Inflammatory macrophage (primary cell): ENCODE measurements at regions not wholly inside any gene's neighbourhood (a gene's known extent, or its start where the extent isn't known, plus 50 kb on each side); places are given as distances from the start of the nearest gene placed in this dataset.
"Not testable (repeated sequence)": the region's sequence is repeated elsewhere in the genome, so short reads cannot be mapped to it uniquely, and the experiment has no call there.

Source experiments
- DNase-seq, 2 donors: peaks; one replicate each; pipeline ENCODE4 v3.0.0-alpha.2; 2020 to 2022

GRCh38 chr16:18148132-18148531 is 188.4 kb downstream of the NPIPA8 start:
- DNase-seq, result not testable (repeated sequence)

- DNase-seq, result not testable (repeated sequence)
Measured at GRCh38 chr16:18146601-18147142, 189.9 kb downstream of the NPIPA8 start.

DNA sequence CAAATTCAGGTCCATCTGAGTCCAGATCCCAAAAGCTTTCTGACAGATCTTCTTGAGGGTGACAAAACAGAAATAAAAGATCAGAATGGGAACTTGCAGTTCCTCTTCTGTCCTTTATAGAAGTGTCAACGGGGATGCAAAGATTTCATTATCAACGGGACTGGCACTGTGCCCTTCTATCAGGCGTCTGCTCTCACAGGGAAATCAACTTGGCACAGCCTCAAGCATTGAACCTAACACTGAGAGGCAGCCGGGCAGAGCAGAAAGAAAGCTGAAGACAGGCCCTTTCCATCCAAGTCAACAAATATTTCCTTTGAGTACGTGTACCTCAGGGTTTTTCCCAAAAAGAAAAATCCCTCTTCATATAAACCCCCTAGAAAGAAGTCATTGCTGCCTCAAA is 194.5 kb downstream of the NPIPA8 start:
- not testable (repeated sequence) for DNase-seq

GRCh38 chr16:18136288-18136687 is 200.2 kb downstream of the NPIPA8 start:
- DNase-seq, result not testable (repeated sequence)

- not testable (repeated sequence) for DNase-seq
Measured at GRCh38 chr16:18135024-18135423, 201.5 kb downstream of the NPIPA8 start.

GRCh38 chr16:18131587-18131986 is 204.9 kb downstream of the NPIPA8 start:
- not testable (repeated sequence) for DNase-seq

GRCh38 chr16:18130478-18131120 is 205.9 kb downstream of the NPIPA8 start:
- DNase-seq, result not testable (repeated sequence)

DNA sequence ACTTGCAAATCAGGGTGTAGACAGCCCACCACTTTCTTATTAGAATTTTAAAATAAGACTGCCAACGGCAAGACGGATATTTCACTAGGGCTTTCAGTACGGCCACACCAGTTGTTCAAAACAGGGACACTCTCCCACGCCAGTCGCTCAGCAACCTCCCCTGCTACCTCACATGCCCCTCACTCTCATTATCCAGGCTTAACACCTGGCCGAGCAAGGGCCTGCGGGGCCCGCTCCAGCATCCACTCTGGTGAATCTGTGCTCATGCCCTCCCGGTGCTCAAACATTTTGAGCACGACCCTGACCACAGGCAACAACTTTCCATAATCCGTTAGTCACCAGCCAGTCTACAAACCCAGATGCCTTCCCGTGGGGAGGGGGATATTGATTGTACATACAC is 209.5 kb downstream of the NPIPA8 start:
- not testable (repeated sequence) for DNase-seq

GRCh38 chr16:18119092-18119491 is 217.4 kb downstream of the NPIPA8 start:
- not testable (repeated sequence) for DNase-seq

DNA sequence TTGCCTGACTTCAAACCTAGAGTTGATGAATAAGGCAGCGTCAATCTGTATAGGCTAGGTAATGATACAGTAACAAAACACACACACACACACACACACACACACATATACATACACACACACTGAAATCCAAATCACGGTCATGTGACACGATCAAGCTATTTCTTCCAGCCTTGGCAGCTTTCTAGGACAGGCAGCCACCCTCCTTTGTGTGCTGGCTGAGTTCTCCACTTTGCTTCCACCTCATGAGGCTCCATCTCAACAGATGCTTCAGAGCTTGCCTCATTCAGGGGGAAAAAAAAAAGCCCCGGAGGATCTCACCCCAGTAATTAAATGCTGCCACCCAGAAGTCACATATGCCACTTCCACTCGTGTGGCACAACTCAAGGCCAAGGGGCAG is 217.9 kb downstream of the NPIPA8 start:
- not testable (repeated sequence) for DNase-seq

- not testable (repeated sequence) for DNase-seq
Measured at GRCh38 chr16:18118071-18118470, 218.5 kb downstream of the NPIPA8 start.

DNA sequence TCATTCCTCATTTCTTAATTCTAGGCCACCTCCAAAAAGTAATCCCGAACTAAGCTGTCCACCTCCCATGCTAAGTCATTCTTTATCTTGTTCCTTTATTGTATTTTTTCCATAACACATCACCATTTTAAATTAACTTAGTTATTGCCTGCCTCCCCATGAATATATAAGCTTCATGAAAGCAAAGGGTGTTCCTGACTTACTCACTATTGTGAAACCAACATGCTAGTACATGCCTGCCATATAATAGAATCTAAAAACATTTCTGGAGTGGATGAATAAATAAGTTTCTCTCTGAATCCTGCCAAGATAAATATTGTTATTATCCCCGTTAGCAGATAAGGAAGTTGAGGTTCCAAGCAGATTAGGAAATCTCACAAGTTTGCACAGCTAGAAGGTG is 232.1 kb downstream of the NPIPA8 start:
- DNase-seq, result not testable (repeated sequence)

- not testable (repeated sequence) for DNase-seq
Measured at GRCh38 chr16:18101077-18101476, 235.5 kb downstream of the NPIPA8 start.

DNA sequence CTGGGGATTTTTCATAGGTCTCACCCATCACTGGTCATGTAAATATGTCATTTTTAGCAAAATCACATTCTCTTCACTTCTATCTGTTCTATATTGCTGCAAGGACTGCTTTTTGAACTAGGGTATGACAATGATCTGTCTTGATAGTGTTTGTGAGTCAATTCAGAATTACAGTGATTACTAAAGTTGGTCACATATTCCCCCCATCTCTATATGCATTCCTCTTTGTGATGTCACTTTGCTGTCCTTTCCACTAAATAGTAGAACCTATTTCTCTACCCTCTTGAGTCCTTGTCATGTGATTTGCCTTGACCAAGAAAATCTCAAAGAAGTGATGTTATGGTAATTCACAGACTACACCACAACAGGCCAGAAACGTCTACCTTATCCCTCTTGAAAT is 243.9 kb downstream of the NPIPA8 start:
- DNase-seq, result not testable (repeated sequence)

DNA sequence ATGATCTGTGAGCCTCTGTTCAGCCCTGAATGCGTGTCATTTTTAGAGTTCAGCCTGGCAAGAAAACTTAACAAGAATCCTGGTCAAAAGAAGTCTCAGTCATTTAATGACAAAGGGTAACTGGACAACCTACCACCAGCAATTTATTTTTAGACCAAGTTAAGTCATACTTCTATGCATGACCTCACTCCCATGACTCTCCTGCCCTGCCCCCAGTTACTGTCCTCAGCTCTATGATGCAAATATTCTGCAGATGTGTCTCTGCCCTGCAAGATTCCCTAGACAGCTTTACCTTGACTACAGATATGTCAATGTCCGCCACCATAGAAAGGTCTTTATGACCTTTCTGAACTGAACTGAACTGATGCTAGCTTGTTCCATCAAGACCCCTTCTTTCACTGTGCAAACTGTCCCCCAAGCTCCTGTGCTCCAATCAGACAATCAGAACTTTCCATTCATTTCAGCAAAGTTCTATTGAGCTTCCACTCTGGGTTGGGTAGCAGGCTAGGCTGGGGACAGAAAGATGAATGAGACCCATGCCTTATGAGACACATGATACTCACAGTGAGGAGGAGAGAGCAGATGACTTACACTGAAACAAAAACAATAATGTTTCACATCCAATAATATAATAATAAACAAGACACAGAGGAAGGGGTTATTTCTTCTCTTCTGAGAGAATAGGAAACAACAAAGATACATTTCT is 255.7 kb downstream of the NPIPA8 start:
- not testable (repeated sequence) for DNase-seq

GRCh38 chr16:18077910-18078309 is 258.6 kb downstream of the NPIPA8 start:
- DNase-seq, result not testable (repeated sequence)

GRCh38 chr16:18072161-18072560 is 264.4 kb downstream of the NPIPA8 start:
- DNase-seq, result no peak

DNA sequence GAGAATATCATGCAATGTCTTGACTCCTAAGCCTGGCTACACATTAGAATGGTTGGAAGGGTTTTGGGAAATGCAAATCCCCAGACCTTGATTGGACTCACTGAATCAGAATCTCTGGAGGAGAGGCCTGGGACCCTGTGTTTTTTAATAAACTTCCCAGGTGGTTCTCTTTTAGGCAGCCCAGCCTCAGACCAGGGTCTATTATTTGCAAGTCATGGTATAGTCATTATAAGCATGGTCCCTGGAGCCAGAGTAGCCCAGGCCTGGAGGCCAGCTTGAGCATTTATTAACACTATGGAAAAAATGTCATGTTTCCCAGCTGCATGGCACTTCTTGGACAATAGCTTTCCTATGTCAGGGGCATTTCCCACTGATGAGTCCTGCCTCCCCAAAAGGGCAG is 266.9 kb downstream of the NPIPA8 start:
- DNase-seq, result no peak

- DNase-seq, result no peak
Measured at GRCh38 chr16:18068477-18068876, 268.1 kb downstream of the NPIPA8 start.

DNA sequence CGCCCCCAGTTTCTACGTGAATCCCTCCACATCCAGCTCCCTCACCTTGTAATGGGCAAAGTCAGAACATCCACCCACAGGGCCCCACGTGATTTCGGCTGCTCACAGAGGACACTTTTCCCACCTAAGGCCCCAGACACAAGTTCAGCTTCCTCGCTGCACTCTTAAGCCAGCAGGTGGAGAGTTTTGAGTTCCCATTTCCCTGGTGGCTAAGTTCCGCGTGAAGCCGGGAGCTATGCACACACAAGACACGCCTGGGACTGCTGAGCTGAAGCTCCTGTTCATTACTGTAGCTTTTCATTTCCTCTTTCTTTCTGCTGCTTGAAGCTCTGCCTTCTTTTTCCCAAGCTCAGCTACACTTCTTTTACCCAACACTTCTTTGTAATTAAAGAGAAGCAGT is 273.8 kb downstream of the NPIPA8 start:
- no peak for DNase-seq

- no peak for DNase-seq
Measured at GRCh38 chr16:18060351-18060750, 276.2 kb downstream of the NPIPA8 start.

DNA sequence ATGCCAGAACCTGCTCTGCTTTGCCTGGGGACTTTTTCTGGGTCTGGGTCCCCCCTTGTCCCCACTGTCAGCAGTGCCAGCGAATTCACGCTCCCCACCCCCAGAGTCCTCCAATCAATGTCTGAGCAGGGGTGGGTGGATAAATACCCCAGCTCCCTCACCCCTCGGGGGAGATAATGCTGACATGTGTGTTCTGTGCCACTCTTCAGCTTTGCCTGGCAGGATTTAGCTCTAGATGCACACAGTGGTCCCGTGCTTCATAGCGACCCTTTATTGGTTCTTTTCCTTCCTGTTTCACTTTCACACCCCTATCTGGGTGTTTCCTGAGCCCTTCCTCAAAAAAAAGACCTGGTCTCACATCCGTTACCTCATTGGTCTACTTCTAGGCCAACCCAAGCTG is 277.0 kb downstream of the NPIPA8 start:
- DNase-seq, result no peak

DNA sequence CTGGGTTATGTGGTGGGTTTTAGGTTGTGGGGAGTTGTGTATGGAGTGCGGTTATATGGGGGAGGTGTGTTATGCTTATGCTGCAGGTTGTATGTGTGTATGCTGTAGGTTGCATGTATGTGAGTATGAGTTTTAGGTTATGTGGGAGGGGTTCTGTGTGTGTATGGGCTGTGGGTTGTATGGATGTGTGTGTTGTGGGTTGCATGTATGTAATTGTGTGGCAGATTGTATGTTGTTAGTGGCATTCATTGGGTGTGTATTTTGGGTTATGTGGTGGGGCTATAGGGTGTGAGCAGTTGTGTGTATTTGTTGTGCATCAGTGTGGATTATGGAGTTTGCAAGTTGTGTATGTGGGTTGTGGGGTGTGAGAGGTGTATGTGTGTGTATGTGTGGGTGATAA is 277.4 kb downstream of the NPIPA8 start:
- no peak for DNase-seq

DNA sequence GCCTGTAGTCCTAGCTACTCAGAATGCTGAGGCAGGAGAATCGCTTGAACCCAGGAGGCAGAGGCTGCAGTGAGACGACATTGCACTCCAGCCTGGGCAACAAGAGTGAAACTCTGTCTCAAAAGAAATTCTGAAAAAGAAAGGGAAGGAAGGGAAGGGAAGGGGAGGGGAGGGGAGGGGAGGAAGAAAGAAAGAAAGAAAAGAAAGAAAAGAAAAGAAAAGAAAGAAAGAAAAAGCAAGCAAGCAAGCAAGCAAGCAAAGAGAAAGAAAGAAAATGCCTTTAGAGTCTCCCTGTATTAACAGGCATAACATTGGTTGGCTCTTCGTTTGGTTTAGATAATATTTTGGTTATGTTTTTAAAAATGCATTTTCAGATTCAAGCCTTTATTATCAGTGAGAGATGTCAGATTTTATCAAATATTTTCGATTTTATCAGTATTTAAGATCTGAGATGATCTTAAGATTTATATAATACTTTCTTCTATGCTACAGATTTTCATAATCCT is 281.1 kb downstream of the NPIPA8 start:
- DNase-seq, result no peak
